Parathyroid adenoma (tissue), 2 donors: ENCODE measurements at regions not wholly inside any gene's neighbourhood (a gene's known extent, or its start where the extent isn't known, plus 50 kb on each side); places are given as distances from the start of the nearest gene placed in this dataset.
"Not testable (repeated sequence)": the region's sequence is repeated elsewhere in the genome, so short reads cannot be mapped to it uniquely, and the experiment has no call there.

Source experiments
- H2AFZ ChIP-seq: fragments of 300-600 bp; sonication (generic); one replicate; pipeline ENCODE4 v1.7.0; 2017; ENCODE audit warnings: antibody characterized with exemption, mild to moderate bottlenecking
- H3K27ac ChIP-seq: fragments of 300-600 bp; sonication (generic); one replicate; pipeline ENCODE4 v1.7.0; 2017
- H3K27me3 ChIP-seq: fragments of 300-600 bp; sonication (generic); one replicate; pipeline ENCODE4 v1.7.0; 2017; ENCODE audit warnings: low read length; ENCODE audit not compliant: control insufficient read depth, insufficient read depth
- H3K36me3 ChIP-seq: fragments of 300-600 bp; sonication (generic); one replicate; pipeline ENCODE4 v1.7.0; 2017; ENCODE audit warnings: low read length; ENCODE audit not compliant: control insufficient read depth, insufficient read depth
- H3K4me1 ChIP-seq: fragments of 300-600 bp; sonication (generic); one replicate; pipeline ENCODE4 v1.7.0; 2017; ENCODE audit warnings: control low read depth
- H3K4me2 ChIP-seq: fragments of 300-600 bp; sonication (generic); one replicate; pipeline ENCODE4 v1.7.0; 2017; ENCODE audit warnings: low read length
- H3K4me3 ChIP-seq: fragments of 300-600 bp; sonication (generic); one replicate; pipeline ENCODE4 v1.7.0; 2017; ENCODE audit warnings: low read depth, low read length
- H3K79me2 ChIP-seq: fragments of 300-600 bp; sonication (generic); one replicate; pipeline ENCODE4 v1.7.0; 2017; ENCODE audit warnings: control low read depth
- H3K9ac ChIP-seq: fragments of 300-600 bp; sonication (generic); one replicate; pipeline ENCODE4 v1.7.0; 2017; ENCODE audit warnings: mild to moderate bottlenecking
- H3K9me3 ChIP-seq: fragments of 300-600 bp; sonication (generic); one replicate; pipeline ENCODE4 v1.7.0; 2017; ENCODE audit warnings: low read length; ENCODE audit not compliant: control insufficient read depth
- CTCF ChIP-seq: fragments of 300-600 bp; sonication (generic); IDR thresholded peaks from one replicate; pipeline ENCODE4 v1.7.0; 2017; ENCODE audit warnings: antibody characterized with exemption, mild to moderate bottlenecking
- donor health status: primary hyperparathyroidism.

GRCh38 chr3:29178809-29179793 is 101.8 kb upstream of the RBMS3 start:
- Histone ChIP-seq H3K79me2 (no peaks in the 10 kb centered on the region), H3K27ac (no peak overlapping the region), H3K27me3 (no peaks in the 10 kb centered on the region), H3K4me1 (no peaks in the 10 kb centered on the region), H3K36me3 (no peaks in the 10 kb centered on the region), H3K9ac (no peak overlapping the region), H3K9me3 (no peaks in the 10 kb centered on the region), H3K4me3 (no peak overlapping the region), H3K4me2 (no peak overlapping the region), H2AFZ (no peak overlapping the region)
- no peak for TF ChIP-seq CTCF

- H2AFZ ChIP-seq, result no peak overlapping the region
- H3K36me3 ChIP-seq, result no peaks in the 10 kb centered on the region
- TF ChIP-seq CTCF, result no peak
- H3K4me3 ChIP-seq, result no peak overlapping the region
- no peaks in the 10 kb centered on the region for H3K4me1 ChIP-seq
- H3K27ac ChIP-seq, result no peak overlapping the region
- H3K9me3 ChIP-seq, result no peaks in the 10 kb centered on the region
- H3K27me3 ChIP-seq, result no peaks in the 10 kb centered on the region
- no peak overlapping the region for H3K4me2 ChIP-seq
- H3K79me2 ChIP-seq, result no peaks in the 10 kb centered on the region
- no peak overlapping the region for H3K9ac ChIP-seq
Observed at GRCh38 chr3:29181149-29181780, 99.6 kb upstream of the RBMS3 start.

GRCh38 chr3:29181872-29182271 is 99.0 kb upstream of the RBMS3 start:
- H3K79me2 ChIP-seq, result no peaks in the 10 kb centered on the region
- no peak overlapping the region for H3K4me2 ChIP-seq
- no peaks in the 10 kb centered on the region for H3K27me3 ChIP-seq
- H3K9me3 ChIP-seq, result no peaks in the 10 kb centered on the region
- TF ChIP-seq CTCF, result no peak
- no peak overlapping the region for H3K4me3 ChIP-seq
- H2AFZ ChIP-seq, result no peak overlapping the region
- no peak overlapping the region for H3K27ac ChIP-seq
- no peaks in the 10 kb centered on the region for H3K4me1 ChIP-seq
- no peaks in the 10 kb centered on the region for H3K36me3 ChIP-seq
- no peak overlapping the region for H3K9ac ChIP-seq

GRCh38 chr3:29182828-29183227 is 98.0 kb upstream of the RBMS3 start:
- H3K27ac ChIP-seq, result not testable (repeated sequence)

GRCh38 chr3:29183346-29184087 is 97.4 kb upstream of the RBMS3 start:
- no peaks in the 10 kb centered on the region for H3K4me1 ChIP-seq
- no peak overlapping the region for H3K4me3 ChIP-seq
- H3K4me2 ChIP-seq, result no peak overlapping the region
- H2AFZ ChIP-seq, result no peak overlapping the region
- no peak for TF ChIP-seq CTCF
- no peak overlapping the region for H3K9ac ChIP-seq
- H3K36me3 ChIP-seq, result no peaks in the 10 kb centered on the region
- no peak overlapping the region for H3K27ac ChIP-seq
- no peaks in the 10 kb centered on the region for H3K27me3 ChIP-seq
- no peaks in the 10 kb centered on the region for H3K9me3 ChIP-seq
- no peaks in the 10 kb centered on the region for H3K79me2 ChIP-seq

More at GRCh38 chr3:29182828-29183227, 98.0 kb upstream of the RBMS3 start:
- not testable (repeated sequence) for H3K9me3 ChIP-seq, H3K36me3 ChIP-seq, H3K79me2 ChIP-seq, H3K4me2 ChIP-seq, H2AFZ ChIP-seq, H3K4me3 ChIP-seq, H3K4me1 ChIP-seq, H3K27me3 ChIP-seq, H3K9ac ChIP-seq
